ENCODE measurements at regions not wholly inside any gene's neighbourhood (a gene's known extent, or its start where the extent isn't known, plus 50 kb on each side); places are given as distances from the start of the nearest gene placed in this dataset.
"Not testable (repeated sequence)": the region's sequence is repeated elsewhere in the genome, so short reads cannot be mapped to it uniquely, and the experiment has no call there.

DNA sequence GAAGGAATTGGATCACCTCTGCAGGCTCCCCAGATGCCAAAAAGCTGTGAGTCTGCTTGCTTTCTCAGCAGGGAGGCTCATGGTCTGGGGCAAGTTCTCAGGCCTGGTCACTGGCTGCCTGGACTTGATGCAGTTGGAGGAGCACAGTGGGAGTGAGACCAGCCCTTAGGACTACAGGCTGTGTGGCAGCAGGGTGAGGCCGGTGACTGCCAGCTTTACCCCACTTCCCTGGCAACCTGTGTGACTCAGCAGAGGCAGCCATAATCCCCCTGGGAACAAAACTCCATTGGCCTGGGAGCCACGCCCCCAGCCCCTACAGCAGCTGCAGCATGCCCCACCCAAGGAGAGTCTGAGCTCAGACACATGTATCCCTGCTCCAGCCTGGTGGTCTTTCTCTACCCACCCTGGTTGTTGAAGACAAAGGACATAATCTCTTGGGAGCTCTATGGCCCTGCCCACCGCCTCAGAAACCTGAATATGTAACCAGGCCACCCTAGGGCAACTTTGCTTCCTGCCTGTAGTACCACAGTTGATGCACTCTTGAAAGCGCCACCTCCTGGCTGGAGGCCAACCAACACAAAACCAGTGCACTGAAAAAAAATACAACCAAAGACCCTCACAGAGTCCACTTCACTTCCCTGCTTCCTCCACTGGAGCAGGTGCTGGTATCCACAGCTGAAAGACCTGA, 106.8 kb upstream of the SPATS2L start:
- H3K4me3 ChIP-seq (ENCODE audit: low read length) = no peak overlapping the region
- DNase-seq = no peak
- no peaks in the 10 kb centered on the region for H3K27me3 ChIP-seq (ENCODE audit: control insufficient read depth, insufficient read depth)
- intact Hi-C loops (cut with DNase I) = no loop called here
- no peaks in the 10 kb centered on the region for H3K4me1 ChIP-seq (ENCODE audit: control insufficient read depth, insufficient read depth, low read length)
- H3K9me3 ChIP-seq (ENCODE audit: control insufficient read depth, low read length) = no peaks in the 10 kb centered on the region
- WGBS = 91% methylated on average over 4 of the region's 4 CpGs
- no peak overlapping the region for H3K27ac ChIP-seq (ENCODE audit: low read length)
- ATAC-seq = no peak

DNA sequence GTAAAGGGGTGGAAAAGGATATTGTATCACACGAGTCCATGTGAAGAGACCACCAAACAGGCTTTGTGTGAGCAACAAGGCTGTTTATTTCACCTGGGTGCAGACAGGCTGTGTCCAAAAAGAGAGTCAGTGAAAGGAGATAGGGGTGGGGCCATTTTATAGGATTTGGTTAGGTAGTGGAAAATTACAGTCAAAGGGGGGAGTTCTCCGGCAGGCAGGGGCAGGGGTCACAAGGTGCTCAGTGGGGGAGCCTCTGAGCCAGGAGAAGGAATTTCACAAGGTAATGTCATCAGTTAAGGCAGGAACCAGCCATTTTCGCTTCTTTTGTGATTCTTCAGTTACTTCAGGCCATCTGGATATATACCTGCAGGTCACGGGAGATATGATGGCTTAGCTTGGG, 104.7 kb upstream of the SPATS2L start:
- H3K9me3 ChIP-seq (ENCODE audit: control insufficient read depth, low read length); H3K4me1 ChIP-seq (ENCODE audit: control insufficient read depth, insufficient read depth, low read length); H3K27me3 ChIP-seq (ENCODE audit: control insufficient read depth, insufficient read depth); ATAC-seq; H3K4me3 ChIP-seq (ENCODE audit: low read length); intact Hi-C loops (cut with DNase I); DNase-seq; H3K27ac ChIP-seq (ENCODE audit: low read length): not testable (repeated sequence)
- 82% methylated on average over 4 of the region's 4 CpGs for WGBS

- Histone ChIP-seq H3K27me3 (ENCODE audit: control insufficient read depth, insufficient read depth) (no peaks in the 10 kb centered on the region), H3K27ac (ENCODE audit: low read length) (no peak overlapping the region), H3K9me3 (ENCODE audit: control insufficient read depth, low read length) (no peaks in the 10 kb centered on the region), H3K4me3 (ENCODE audit: low read length) (no peak overlapping the region), H3K4me1 (ENCODE audit: control insufficient read depth, insufficient read depth, low read length) (no peaks in the 10 kb centered on the region)
- DNase-seq = no peak
- no peak for ATAC-seq
- intact Hi-C loops (cut with DNase I) = no loop called here
- WGBS = 84% methylated on average over 2 of the region's 2 CpGs
These were observed 103.1 kb upstream of the SPATS2L start for GRCh38 chr2:200203381-200203827.

- ATAC-seq (no peak), DNase-seq (no peak)
- Histone ChIP-seq H3K4me1 (ENCODE audit: control insufficient read depth, insufficient read depth, low read length) (no peaks in the 10 kb centered on the region), H3K27me3 (ENCODE audit: control insufficient read depth, insufficient read depth) (no peaks in the 10 kb centered on the region), H3K9me3 (ENCODE audit: control insufficient read depth, low read length) (no peaks in the 10 kb centered on the region), H3K4me3 (ENCODE audit: low read length) (no peak overlapping the region), H3K27ac (ENCODE audit: low read length) (no peak overlapping the region)
- intact Hi-C loops (cut with DNase I) = no loop called here
- WGBS = 64% methylated on average over 3 of the region's 3 CpGs
These were observed 98.5 kb upstream of the SPATS2L start for GRCh38 chr2:200208041-200208440.

DNA sequence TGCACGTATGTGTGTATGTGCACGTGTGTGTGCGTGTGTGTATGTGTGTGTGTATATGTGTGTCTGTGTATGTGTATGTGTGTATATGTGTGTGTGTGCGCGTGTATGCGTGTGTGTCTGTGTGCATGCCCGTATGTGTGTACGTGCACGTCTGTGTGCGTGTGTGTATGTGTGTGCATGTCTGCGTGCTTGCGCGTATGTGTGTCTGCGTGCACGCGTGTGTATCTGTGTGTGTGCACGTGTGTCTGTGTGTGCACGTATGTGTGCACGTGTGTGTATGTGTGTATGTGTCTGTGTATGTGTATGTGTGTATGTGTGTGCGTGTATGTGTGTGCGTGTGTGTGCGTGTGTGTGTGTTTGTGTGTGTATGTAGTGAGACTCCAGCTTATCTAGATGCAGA, 97.5 kb upstream of the SPATS2L start:
- no peaks in the 10 kb centered on the region for H3K9me3 ChIP-seq (ENCODE audit: control insufficient read depth, low read length)
- H3K4me1 ChIP-seq (ENCODE audit: control insufficient read depth, insufficient read depth, low read length) = no peaks in the 10 kb centered on the region
- DNase-seq (no peak), ATAC-seq (no peak)
- intact Hi-C loops (cut with DNase I) = no loop called here
- H3K27me3 ChIP-seq (ENCODE audit: control insufficient read depth, insufficient read depth) = no peaks in the 10 kb centered on the region
- no peak overlapping the region for H3K4me3 ChIP-seq (ENCODE audit: low read length)
- WGBS = 92% methylated on average over 22 of the region's 22 CpGs
- H3K27ac ChIP-seq (ENCODE audit: low read length) = no peak overlapping the region

- ATAC-seq (no peak), DNase-seq (no peak)
- no peak overlapping the region for H3K27ac ChIP-seq (ENCODE audit: low read length)
- no peaks in the 10 kb centered on the region for H3K9me3 ChIP-seq (ENCODE audit: control insufficient read depth, low read length)
- intact Hi-C loops (cut with DNase I) = no loop called here
- H3K27me3 ChIP-seq (ENCODE audit: control insufficient read depth, insufficient read depth) = no peaks in the 10 kb centered on the region
- no peak overlapping the region for H3K4me3 ChIP-seq (ENCODE audit: low read length)
- H3K4me1 ChIP-seq (ENCODE audit: control insufficient read depth, insufficient read depth, low read length) = no peaks in the 10 kb centered on the region
- 66% methylated on average over 5 of the region's 5 CpGs for WGBS
These were observed 94.8 kb upstream of the SPATS2L start for GRCh38 chr2:200211643-200212042.

- H3K4me1 ChIP-seq (ENCODE audit: control insufficient read depth, insufficient read depth, low read length) = no peaks in the 10 kb centered on the region
- DNase-seq = no peak
- 89% methylated on average over 5 of the region's 5 CpGs for WGBS
- H3K9me3 ChIP-seq (ENCODE audit: control insufficient read depth, low read length) = no peaks in the 10 kb centered on the region
- no peak overlapping the region for H3K27ac ChIP-seq (ENCODE audit: low read length)
- ATAC-seq = no peak
- no peak overlapping the region for H3K4me3 ChIP-seq (ENCODE audit: low read length)
- intact Hi-C loops (cut with DNase I) = no loop called here
- no peaks in the 10 kb centered on the region for H3K27me3 ChIP-seq (ENCODE audit: control insufficient read depth, insufficient read depth)
These were observed 93.5 kb upstream of the SPATS2L start for GRCh38 chr2:200212862-200213425.

DNA sequence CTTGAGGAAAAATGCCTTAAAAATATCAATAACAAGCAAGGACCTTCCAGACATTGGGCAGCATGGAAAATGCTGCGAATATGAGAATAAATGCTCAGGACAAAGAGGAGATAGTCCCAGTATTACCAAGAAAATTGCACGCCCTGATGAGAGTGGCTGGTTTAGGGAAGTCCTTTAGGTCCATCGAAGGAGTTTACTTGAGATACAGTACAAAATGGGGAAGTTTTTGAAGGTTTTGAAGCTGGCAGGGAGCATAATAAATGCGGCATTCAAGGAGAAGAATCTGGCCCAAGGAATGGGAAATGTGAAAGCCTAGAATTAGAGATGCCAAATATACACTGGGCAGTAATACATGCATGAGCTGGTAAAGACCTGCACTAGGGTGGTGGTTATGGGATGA, 90.2 kb upstream of the SPATS2L start:
- no peak overlapping the region for H3K4me3 ChIP-seq (ENCODE audit: low read length)
- ATAC-seq (no peak), DNase-seq (no peak)
- intact Hi-C loops (cut with DNase I) = no loop called here
- no peaks in the 10 kb centered on the region for H3K9me3 ChIP-seq (ENCODE audit: control insufficient read depth, low read length)
- no peaks in the 10 kb centered on the region for H3K27me3 ChIP-seq (ENCODE audit: control insufficient read depth, insufficient read depth)
- H3K27ac ChIP-seq (ENCODE audit: low read length) = no peak overlapping the region
- WGBS = 82% methylated on average over 4 of the region's 4 CpGs
- no peaks in the 10 kb centered on the region for H3K4me1 ChIP-seq (ENCODE audit: control insufficient read depth, insufficient read depth, low read length)

DNA sequence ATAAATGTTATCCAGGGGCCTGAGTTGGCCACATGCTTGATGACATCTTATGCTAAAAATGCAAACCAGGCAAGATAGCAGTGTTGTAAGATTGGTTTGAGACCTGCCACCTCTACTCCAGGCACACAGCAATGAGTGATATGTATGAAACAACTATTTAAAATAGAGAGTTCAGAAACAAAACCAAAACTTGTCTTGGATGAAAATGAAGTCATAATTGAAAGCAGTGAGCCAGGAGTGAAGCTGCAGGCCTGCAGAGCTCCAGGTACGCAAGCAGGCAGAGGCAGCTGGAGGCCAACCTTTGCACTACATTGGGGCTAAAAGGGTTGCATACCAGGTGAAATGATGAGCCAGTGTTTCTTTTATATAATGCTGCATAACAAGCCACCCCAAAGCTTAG, 89.2 kb upstream of the SPATS2L start:
- Histone ChIP-seq H3K27me3 (ENCODE audit: control insufficient read depth, insufficient read depth) (no peaks in the 10 kb centered on the region), H3K9me3 (ENCODE audit: control insufficient read depth, low read length) (no peaks in the 10 kb centered on the region), H3K4me3 (ENCODE audit: low read length) (no peak overlapping the region), H3K27ac (ENCODE audit: low read length) (no peak overlapping the region), H3K4me1 (ENCODE audit: control insufficient read depth, insufficient read depth, low read length) (no peaks in the 10 kb centered on the region)
- intact Hi-C loops (cut with DNase I) = no loop called here
- ATAC-seq = no peak
- no peak for DNase-seq
- WGBS = 97% methylated on average over 1 of the region's 1 CpG

GRCh38 chr2:200218645-200219044, 87.8 kb upstream of the SPATS2L start:
- Histone ChIP-seq H3K9me3 (ENCODE audit: control insufficient read depth, low read length) (no peaks in the 10 kb centered on the region), H3K4me3 (ENCODE audit: low read length) (no peak overlapping the region), H3K27me3 (ENCODE audit: control insufficient read depth, insufficient read depth) (no peaks in the 10 kb centered on the region), H3K4me1 (ENCODE audit: control insufficient read depth, insufficient read depth, low read length) (peaks cover under 1% of the 10 kb centered on the region), H3K27ac (ENCODE audit: low read length) (no peak overlapping the region)
- 87% methylated on average over 1 of the region's 1 CpG for WGBS
- intact Hi-C loops (cut with DNase I) = no loop called here
- DNase-seq (no peak), ATAC-seq (no peak)

- Histone ChIP-seq H3K27ac (ENCODE audit: low read length) (no peak overlapping the region), H3K9me3 (ENCODE audit: control insufficient read depth, low read length) (no peaks in the 10 kb centered on the region), H3K4me3 (ENCODE audit: low read length) (no peak overlapping the region), H3K4me1 (ENCODE audit: control insufficient read depth, insufficient read depth, low read length) (peaks cover 2% of the 10 kb centered on the region), H3K27me3 (ENCODE audit: control insufficient read depth, insufficient read depth) (no peaks in the 10 kb centered on the region)
- ATAC-seq (no peak), DNase-seq (no peak)
- intact Hi-C loops (cut with DNase I) = no loop called here
- WGBS = 76% methylated on average over 3 of the region's 3 CpGs
These were observed 87.0 kb upstream of the SPATS2L start for GRCh38 chr2:200219309-200220113.

All from right cardiac atrium (tissue), 5 donors.